HEK293T (cell line): ENCODE measurements at regions not wholly inside any gene's neighbourhood (a gene's known extent, or its start where the extent isn't known, plus 50 kb on each side); places are given as distances from the start of the nearest gene placed in this dataset.

Source experiments
- ARNT ChIP-seq: fragments of 450-650 bp; IDR thresholded peaks from 2 replicates; pipeline ENCODE4 v1.6.1; 2017; ENCODE audit warnings: mild to moderate bottlenecking
- BHLHE40 ChIP-seq: fragments of 450-650 bp; IDR thresholded peaks from 2 replicates; pipeline ENCODE4 v1.6.1; 2016; ENCODE audit warnings: mild to moderate bottlenecking, moderate library complexity, borderline replicate concordance
- CTBP1 ChIP-seq: fragments of 450-650 bp; IDR thresholded peaks from 2 replicates; pipeline ENCODE4 v1.6.1; 2016; ENCODE audit warnings: borderline replicate concordance
- FOXK2 ChIP-seq: fragments of 450-650 bp; IDR thresholded peaks from 2 replicates; pipeline ENCODE4 v1.6.1; 2016; ENCODE audit warnings: mild to moderate bottlenecking
- HDGF ChIP-seq: fragments of 450-650 bp; IDR thresholded peaks from 2 replicates; pipeline ENCODE4 v1.6.1; 2017; ENCODE audit warnings: antibody characterized with exemption, borderline replicate concordance
- L3MBTL2 ChIP-seq: fragments of 450-650 bp; conservative IDR thresholded peaks from 2 replicates; pipeline ENCODE4 v1.6.1; 2016; ENCODE audit warnings: mild to moderate bottlenecking
- SP1 ChIP-seq: fragments of 450-650 bp; IDR thresholded peaks from 2 replicates; pipeline ENCODE4 v1.6.1; 2017
- SUZ12 ChIP-seq: fragments of 450-650 bp; IDR thresholded peaks from 2 replicates; pipeline ENCODE4 v1.6.1; 2016; ENCODE audit warnings: mild to moderate bottlenecking
- TARDBP ChIP-seq: fragments of 450-650 bp; IDR thresholded peaks from 2 replicates; pipeline ENCODE4 v1.6.1; 2016
- TF ChIP-seq, protein P1 (sequence below): fragments of 450-650 bp; IDR thresholded peaks from 2 replicates; pipeline ENCODE4 v1.6.1; 2016

DNA sequence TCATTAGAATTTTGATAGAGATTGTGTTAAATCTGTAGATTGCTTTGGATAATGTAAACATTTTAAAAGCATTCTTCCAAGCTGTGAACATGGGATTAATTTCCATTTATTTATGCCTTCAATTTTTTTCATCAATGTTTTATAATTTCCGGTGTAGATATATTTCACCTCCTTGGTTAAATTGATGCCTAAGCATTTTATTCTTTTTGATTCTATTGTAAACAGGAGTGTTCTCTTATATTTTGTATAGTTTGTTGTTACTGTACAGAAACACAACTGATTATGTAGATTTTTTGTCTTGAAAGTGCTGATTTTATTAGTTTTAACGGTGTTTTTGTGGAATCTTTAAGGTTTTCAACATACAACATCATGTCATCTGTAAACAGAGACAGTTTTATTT is 355.0 kb downstream of the EDEM1 start:
- TF ChIP-seq FOXK2: no peak
- TF ChIP-seq BHLHE40: no peak
- no peak for TF ChIP-seq CTBP1
- no peak for TF ChIP-seq SUZ12
- TF ChIP-seq L3MBTL2: no peak
- TF ChIP-seq, protein P1, sequence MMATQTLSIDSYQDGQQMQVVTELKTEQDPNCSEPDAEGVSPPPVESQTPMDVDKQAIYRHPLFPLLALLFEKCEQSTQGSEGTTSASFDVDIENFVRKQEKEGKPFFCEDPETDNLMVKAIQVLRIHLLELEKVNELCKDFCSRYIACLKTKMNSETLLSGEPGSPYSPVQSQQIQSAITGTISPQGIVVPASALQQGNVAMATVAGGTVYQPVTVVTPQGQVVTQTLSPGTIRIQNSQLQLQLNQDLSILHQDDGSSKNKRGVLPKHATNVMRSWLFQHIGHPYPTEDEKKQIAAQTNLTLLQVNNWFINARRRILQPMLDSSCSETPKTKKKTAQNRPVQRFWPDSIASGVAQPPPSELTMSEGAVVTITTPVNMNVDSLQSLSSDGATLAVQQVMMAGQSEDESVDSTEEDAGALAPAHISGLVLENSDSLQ: no peak
- no peak for TF ChIP-seq SP1
- TF ChIP-seq HDGF: no peak
- no peak for TF ChIP-seq TARDBP
- TF ChIP-seq ARNT: no peak
